Spleen (tissue), 7 donors: ENCODE measurements at regions not wholly inside any gene's neighbourhood (a gene's known extent, or its start where the extent isn't known, plus 50 kb on each side); places are given as distances from the start of the nearest gene placed in this dataset.
"Not testable (repeated sequence)": the region's sequence is repeated elsewhere in the genome, so short reads cannot be mapped to it uniquely, and the experiment has no call there.

Experiments
- POLR2A ChIP-seq, 3 donors: fragments of 450-650 bp; IDR thresholded peaks; one replicate each; pipeline ENCODE4 v1.5.1; 2017; ENCODE audit warnings: antibody characterized with exemption in 3 of 3, mild to moderate bottlenecking in 1 of 3
- POLR2AphosphoS5 ChIP-seq, 3 donors: sonication (generic); formaldehyde crosslinking; IDR thresholded peaks; one replicate each; pipeline ENCODE4 v1.5.1; 2017; ENCODE audit warnings: antibody characterized with exemption in 3 of 3
- TF ChIP-seq, protein P1 (sequence below), 11 experiments: fragments of 200-600 bp in 7 of 11; fragments of 450-650 bp in 4 of 11; sonication (generic) in 4 of 11; IDR thresholded peaks in 8 of 11; conservative IDR thresholded peaks in 3 of 11; 1 replicate in 7 of 11; 2 replicates in 4 of 11; pipeline versions ENCODE4 v1.4.0 to v1.8.0; 2016 to 2021; ENCODE audit warnings: antibody characterized with exemption in 11 of 11, inconsistent platforms in 4 of 11, mild to moderate bottlenecking in 1 of 11
- donor health status: DM: no; HTN: no; CAD: no; lungs with moderate emphysema.
- donor health status: DM: no; HTN: no; CAD: no.
- donor health status: DM: no; HTN: no; CAD: no.

GRCh38 chr12:85628562-85628961, 207.6 kb downstream of the RASSF9 start:
- TF ChIP-seq, protein P1, sequence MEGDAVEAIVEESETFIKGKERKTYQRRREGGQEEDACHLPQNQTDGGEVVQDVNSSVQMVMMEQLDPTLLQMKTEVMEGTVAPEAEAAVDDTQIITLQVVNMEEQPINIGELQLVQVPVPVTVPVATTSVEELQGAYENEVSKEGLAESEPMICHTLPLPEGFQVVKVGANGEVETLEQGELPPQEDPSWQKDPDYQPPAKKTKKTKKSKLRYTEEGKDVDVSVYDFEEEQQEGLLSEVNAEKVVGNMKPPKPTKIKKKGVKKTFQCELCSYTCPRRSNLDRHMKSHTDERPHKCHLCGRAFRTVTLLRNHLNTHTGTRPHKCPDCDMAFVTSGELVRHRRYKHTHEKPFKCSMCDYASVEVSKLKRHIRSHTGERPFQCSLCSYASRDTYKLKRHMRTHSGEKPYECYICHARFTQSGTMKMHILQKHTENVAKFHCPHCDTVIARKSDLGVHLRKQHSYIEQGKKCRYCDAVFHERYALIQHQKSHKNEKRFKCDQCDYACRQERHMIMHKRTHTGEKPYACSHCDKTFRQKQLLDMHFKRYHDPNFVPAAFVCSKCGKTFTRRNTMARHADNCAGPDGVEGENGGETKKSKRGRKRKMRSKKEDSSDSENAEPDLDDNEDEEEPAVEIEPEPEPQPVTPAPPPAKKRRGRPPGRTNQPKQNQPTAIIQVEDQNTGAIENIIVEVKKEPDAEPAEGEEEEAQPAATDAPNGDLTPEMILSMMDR (IDR thresholded peaks at IDR 0.05 in 8 of 11, conservative IDR thresholded peaks at IDR 0.05 in 3 of 11), result not testable (repeated sequence)
- not testable (repeated sequence) for TF ChIP-seq POLR2A, POLR2AphosphoS5 (IDR thresholded peaks at IDR 0.05)
